HG02571 (cell line): ENCODE measurements at regions not wholly inside any gene's neighbourhood (a gene's known extent, or its start where the extent isn't known, plus 50 kb on each side); places are given as distances from the start of the nearest gene placed in this dataset.
"Not testable (repeated sequence)": the region's sequence is repeated elsewhere in the genome, so short reads cannot be mapped to it uniquely, and the experiment has no call there.

Source experiments
- ATAC-seq: cut with Tn5 transposase; IDR thresholded peaks from one replicate; pipeline ENCODE4 v1.9.1; 2021; ENCODE audit warnings: mild to moderate bottlenecking, moderate library complexity; ENCODE audit not compliant: unreplicated experiment

DNA sequence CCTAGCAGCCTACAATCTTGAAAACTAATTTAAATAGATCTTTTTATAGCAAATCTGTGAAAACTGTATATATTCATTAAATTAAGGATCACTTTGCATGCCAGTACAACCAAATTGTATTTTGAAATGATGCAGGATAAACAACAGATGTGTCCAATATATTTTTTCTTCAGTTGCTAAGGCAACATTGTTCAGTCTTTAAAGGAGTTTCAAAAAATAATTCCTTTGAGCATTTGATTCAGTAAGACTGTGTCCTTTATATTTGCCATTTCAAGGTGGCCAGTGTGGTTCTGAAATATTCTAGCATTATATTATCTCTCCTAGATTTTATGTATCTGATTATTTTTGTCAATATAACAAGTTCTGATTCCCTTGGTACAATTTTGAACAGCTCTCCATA lies 254.7 kb downstream of the PLOD2 start:
- ATAC-seq: no peak

- no peak for ATAC-seq
Measured at GRCh38 chr3:145906755-145907154, 254.2 kb downstream of the PLOD2 start.

- ATAC-seq: no peak
Measured at GRCh38 chr3:145911016-145911415, 250.0 kb downstream of the PLOD2 start.

DNA sequence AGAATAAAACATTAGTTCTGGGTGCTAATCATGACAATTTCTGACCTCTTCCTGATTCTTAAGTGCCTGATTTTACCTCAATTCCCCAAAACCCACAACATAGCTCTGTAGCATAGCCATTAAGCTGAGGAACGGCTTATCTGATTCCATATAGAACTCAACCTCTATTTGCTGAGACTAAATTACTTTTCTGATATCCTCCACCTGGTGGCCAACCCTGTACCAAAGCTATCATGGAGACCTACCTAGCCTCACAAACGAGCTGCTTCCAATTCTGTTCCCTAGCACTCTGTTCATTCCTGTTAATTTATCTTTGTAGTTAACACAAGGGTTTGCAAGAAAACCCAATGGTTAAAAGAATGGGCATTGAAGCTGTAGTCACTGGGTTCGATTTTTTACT lies 245.2 kb downstream of the PLOD2 start:
- no peak for ATAC-seq

GRCh38 chr3:145927736-145928135 lies 233.2 kb downstream of the PLOD2 start:
- not testable (repeated sequence) for ATAC-seq

GRCh38 chr3:145936971-145937370 lies 224.0 kb downstream of the PLOD2 start:
- no peak for ATAC-seq

GRCh38 chr3:145939431-145939830 lies 221.6 kb downstream of the PLOD2 start:
- no peak for ATAC-seq

- no peak for ATAC-seq
Measured at GRCh38 chr3:145942052-145942451, 218.9 kb downstream of the PLOD2 start.

DNA sequence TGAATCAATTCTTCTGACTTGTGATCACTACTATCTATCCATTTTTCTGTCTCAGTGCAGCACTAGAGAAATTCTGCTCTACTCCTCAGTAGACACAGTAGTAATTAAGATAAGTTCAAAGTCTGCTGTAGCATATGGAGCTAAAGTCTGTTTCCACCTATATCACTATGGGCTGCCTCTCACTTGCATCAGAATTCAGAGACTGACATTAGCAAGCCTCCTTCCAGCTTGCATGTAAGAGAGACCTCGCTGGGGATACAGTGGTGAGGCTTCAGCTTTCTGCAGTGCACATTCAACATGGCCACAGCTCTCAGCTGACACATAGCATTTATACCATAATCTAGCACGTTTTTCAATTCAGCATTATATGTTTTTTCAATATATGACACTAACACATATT lies 217.0 kb downstream of the PLOD2 start:
- no peak for ATAC-seq

DNA sequence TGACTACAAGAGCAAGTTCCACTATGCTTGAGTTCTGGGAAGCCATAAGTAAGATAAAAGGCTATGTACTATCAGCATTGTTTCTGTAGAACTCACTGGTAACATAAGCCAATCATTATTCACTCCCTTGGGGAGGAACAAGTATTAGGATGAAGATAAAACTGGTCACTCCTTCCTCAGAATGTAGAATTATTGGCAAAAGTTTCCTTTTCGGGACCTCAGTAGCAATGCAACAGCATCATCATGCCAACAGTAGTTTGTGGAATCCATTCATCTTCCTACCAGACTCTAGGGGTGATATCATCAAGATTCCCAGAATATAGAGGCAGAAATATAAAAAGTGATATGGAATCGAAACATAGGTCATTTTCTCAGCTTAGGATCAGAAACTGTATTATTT lies 209.5 kb downstream of the PLOD2 start:
- no peak for ATAC-seq

DNA sequence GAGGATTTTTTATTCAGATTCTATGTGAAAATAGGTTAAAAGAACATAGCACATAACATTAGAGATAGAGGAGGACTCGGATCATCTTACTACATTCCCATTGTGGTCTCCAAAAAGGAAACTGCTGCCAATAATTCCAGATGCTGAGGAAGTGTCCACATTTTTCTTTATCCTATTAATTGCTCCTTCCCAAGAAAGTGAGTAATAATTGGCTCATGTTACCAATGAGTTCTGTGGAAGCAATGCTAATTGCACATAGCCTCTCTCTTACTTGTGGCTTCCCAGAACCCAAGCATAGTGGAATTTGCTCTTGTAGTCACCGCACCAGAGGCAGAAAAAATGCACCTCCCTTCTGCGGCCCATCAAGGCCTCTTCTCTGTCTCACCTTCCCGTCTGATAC lies 208.4 kb downstream of the PLOD2 start:
- no peak for ATAC-seq

DNA sequence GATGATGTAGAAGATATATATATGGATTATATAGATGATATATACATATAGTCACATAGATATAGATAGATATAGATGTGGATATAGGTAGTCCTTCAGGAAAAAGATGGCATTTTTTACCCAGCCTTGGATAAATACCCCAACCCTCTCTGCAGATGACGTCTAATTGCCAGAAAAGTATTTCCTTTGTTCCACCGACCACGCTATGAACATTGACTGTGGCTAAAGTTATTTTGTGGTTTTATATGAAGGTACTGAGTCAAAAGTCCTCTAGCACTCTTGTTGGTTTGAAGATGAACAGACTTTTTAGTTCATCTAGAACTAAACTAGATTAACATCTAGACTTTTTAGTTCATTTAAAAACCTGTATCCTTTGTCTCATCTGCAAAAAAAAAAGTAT lies 207.7 kb downstream of the PLOD2 start:
- ATAC-seq: no peak

DNA sequence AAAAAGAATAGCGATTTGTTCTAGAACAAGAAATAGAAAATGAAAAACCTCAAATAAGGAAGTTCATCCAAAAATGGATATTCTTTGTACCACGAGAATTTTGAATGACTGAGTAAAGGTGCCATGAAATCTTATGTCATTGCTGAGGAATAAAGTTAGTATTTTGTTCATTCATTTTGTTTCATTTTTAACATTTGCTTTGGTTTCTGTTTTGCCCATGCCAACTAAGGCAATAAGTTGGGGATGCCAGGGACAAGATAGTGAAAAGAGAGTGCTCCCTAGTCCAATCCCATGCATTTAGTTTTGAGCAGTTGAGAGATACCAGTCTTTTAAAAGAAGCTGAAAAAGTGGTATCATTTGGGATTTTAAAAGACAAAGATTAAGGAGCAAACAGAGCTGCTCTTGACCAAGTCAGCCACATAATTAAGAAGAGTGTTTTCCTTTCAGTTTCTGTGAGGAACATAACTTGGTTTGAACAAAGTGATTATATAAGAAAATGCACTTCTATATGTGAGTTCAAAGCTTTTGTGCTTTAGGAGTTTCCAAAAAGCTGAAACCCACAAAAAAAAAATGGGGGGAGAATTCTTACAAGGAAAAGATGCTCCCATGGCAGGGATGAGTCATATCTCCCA lies 201.4 kb downstream of the PLOD2 start:
- no peak for ATAC-seq

DNA sequence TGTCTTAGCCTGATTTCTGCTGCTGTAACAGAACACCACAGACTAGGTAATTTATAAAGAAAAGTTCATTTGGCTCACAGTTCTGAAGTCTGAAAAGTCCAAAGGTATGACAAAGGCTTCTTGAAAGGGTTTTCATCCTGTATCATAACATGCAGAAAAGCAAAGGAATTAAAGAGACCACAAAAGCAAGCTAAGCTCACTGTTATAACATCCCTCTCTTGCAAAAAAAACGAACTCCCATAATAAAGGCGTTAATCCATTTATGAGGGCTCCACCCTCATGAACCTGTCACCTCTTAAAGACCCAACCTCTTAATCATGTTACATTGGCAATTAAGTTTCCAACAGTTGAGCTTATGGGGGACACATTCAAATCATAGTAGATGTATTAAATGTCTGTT lies 197.9 kb downstream of the PLOD2 start:
- no peak for ATAC-seq

- ATAC-seq: no peak
Measured at GRCh38 chr3:145967043-145967442, 193.9 kb downstream of the PLOD2 start.

DNA sequence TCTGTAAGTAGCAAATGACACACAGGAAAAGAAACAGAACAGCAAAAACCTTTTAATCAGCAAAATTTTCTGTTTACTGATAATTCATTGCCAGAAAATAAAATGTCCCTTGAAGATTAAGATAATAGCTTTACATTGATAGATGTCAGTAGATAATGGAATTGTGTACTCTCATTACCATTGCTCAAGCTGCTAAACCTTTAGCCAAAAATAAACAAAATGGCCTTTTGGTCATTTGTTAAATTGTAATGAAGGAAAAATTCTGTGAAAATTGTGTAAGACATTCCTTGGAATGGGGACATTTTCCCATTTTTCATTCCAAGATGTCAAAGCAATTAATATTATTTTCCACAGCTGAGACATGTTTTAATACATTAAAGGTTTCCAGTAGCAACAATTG lies 189.8 kb downstream of the PLOD2 start:
- no peak for ATAC-seq

DNA sequence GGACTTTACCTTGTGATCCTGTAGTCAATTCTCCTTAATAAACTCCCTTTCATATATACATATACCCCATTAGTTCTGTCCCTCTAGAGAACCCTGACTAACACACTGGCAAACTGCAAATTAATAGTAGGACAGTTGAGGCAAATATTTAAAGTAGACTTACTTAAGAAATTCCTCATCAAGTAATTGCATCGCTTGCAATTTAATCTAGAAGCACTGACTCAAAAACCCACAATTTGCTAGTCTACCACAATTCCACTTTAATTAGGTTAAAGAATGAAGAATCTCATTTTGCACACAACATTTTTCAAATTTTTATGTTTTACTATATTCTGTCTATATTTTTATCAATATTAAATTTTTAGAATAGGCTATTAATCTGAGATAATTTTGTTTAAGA lies 188.1 kb downstream of the PLOD2 start:
- no peak for ATAC-seq

DNA sequence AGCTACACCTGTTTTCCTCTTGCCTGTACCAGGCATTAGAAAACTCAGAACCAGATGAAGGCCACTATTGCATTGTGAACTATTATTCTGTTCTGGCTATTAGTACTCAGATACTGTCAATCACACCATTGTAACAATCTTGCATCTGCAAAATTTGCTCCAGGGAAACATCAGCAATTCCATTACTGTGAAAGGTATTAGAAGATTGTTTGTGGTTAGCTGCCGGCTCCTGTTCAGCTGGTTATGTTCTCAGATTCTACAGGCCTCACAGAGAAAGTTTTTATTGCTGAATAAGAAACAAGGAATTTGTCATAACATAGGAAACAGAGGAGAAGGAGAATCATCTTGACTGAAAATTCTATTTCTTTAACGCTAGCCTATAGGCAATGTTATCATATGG lies 179.9 kb downstream of the PLOD2 start:
- ATAC-seq: no peak

DNA sequence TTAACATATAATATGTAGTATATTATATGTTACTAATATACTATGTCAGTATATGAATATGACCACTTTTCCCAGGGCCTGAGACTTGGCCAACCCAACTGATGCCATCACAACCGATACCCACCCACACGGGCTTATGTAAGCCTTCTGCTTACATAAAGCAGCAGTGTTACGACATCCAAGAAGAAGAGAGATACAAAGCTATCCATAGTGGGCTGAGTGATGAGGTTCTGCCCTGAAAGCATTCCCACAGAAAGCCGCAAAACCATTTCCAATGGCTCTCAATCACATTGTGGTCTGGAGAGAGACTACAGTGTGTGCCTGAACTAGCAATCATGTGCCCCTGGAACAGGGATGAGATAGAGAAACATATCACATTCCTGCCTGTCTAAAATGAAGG lies 177.9 kb downstream of the PLOD2 start:
- ATAC-seq: no peak
